K562 (cell line): ENCODE measurements at regions not wholly inside any gene's neighbourhood (a gene's known extent, or its start where the extent isn't known, plus 50 kb on each side); places are given as distances from the start of the nearest gene placed in this dataset.

ENCODE experiments used
- ATAC-seq: fragments of 200-7000 bp; cut with Tn5 transposase; 3 replicates; pipeline ENCODE4 v1.9.1; 2020; ENCODE audit warnings: moderate library complexity
- BruUV-seq: library from RNA; stranded (reverse); fragments of 400-500 nt; replicated peaks from 2 replicates; lab custom pipeline; 2021; lab: Mats Ljungman, UMichigan
- CTCF ChIA-PET: fragments of 300-600 bp; formaldehyde crosslinking; extraction: SDS; loops from one replicate; lab custom pipeline; 2021; ENCODE audit warnings: low intra/inter-chr PET ratio; lab: Yijun Ruan, JAX
- POLR2A ChIA-PET: fragments of 300-600, 350-650 bp; sonication (Branson Sonifier 250); formaldehyde crosslinking; extraction: SDS; loops from one replicate; lab custom pipeline; 2021; ENCODE audit warnings: antibody characterized with exemption, inconsistent platforms; lab: Yijun Ruan, JAX
- DNase-seq, 4 experiments: peaks; one replicate each; pipeline versions ENCODE4 v3.0.0 to v3.0.0-alpha.2; 2011 to 2018; ENCODE audit warnings: low spot score in 3 of 4, mixed read lengths in 3 of 4; ENCODE audit errors: extremely low read depth in 1 of 4
- FAIRE-seq: peaks from 2 replicates; lab custom pipeline; 2011; peaks lifted over from hg19 to GRCh38; lab: Jason Lieb, UNC
- H2AFZ ChIP-seq: 2 replicates; pipeline ENCODE4 v1.6.0; 2011; ENCODE audit warnings: low read depth, low read length, control low read depth, inconsistent platforms
- H3K27ac ChIP-seq: fragments of 200-600 bp; 3 replicates; pipeline ENCODE4 v1.8.0; 2011; ENCODE audit warnings: low read depth, mild to moderate bottlenecking, control low read depth, inconsistent platforms, low read length, moderate library complexity, mixed read lengths; ENCODE audit errors: extremely low read depth
- H3K27me3 ChIP-seq, 2 experiments: fragments of 300-600 bp in 1 of 2; 2 replicates in 1 of 2; 3 replicates in 1 of 2; pipeline versions ENCODE4 v1.6.0 to v1.8.0; 2011; ENCODE audit warnings: inconsistent platforms in 2 of 2, low read length in 2 of 2, mild to moderate bottlenecking in 1 of 2, mixed read lengths in 1 of 2, moderate library complexity in 1 of 2; ENCODE audit not compliant: control insufficient read depth in 2 of 2, insufficient read depth in 2 of 2
- H3K36me3 ChIP-seq: fragments of 300-600 bp; 3 replicates; pipeline ENCODE4 v1.8.0; 2011; ENCODE audit warnings: mild to moderate bottlenecking, low read length, inconsistent platforms; ENCODE audit not compliant: control insufficient read depth, insufficient read depth
- H3K4me1 ChIP-seq, 2 experiments: fragments of 200-600 bp in 1 of 2; replicated peaks in 1 of 2; 2 replicates in 1 of 2; 3 replicates in 1 of 2; pipeline versions ENCODE4 v1.5.1 to v1.8.0; 2011; ENCODE audit warnings: inconsistent platforms in 2 of 2, low read length in 2 of 2, mild to moderate bottlenecking in 1 of 2, mixed read lengths in 1 of 2, moderate library complexity in 1 of 2; ENCODE audit not compliant: control insufficient read depth in 2 of 2, insufficient read depth in 2 of 2
- H3K4me2 ChIP-seq: 2 replicates; pipeline ENCODE4 v1.6.1; 2011; ENCODE audit warnings: low read length, control low read depth, inconsistent platforms, mixed read lengths; ENCODE audit not compliant: insufficient read depth
- H3K4me3 ChIP-seq: fragments of 200-600 bp; sonication (generic), shearing (Covaris generic); 2 replicates; pipeline ENCODE4 v1.5.1; 2016; ENCODE audit warnings: control low read depth, inconsistent platforms
- H3K79me2 ChIP-seq: fragments of 200-600 bp; 3 replicates; pipeline ENCODE4 v1.8.0; 2011; ENCODE audit warnings: low read length, inconsistent platforms; ENCODE audit not compliant: control insufficient read depth, insufficient read depth
- H3K9ac ChIP-seq, 2 experiments: 2 replicates each; pipeline versions ENCODE4 v1.6.0 to v1.6.1; 2011; ENCODE audit warnings: low read depth in 2 of 2, low read length in 2 of 2, control low read depth in 1 of 2, inconsistent platforms in 1 of 2, mild to moderate bottlenecking in 1 of 2, mixed read lengths in 1 of 2; ENCODE audit not compliant: insufficient read depth in 1 of 2
- H3K9me1 ChIP-seq: one replicate; pipeline ENCODE4 v1.6.0; 2011; ENCODE audit warnings: inconsistent platforms, mild to moderate bottlenecking, low read length, moderate library complexity; ENCODE audit not compliant: control insufficient read depth, insufficient read depth
- H3K9me3 ChIP-seq: replicated peaks from 2 replicates; pipeline ENCODE4 v1.5.1; 2011; ENCODE audit warnings: low read depth, low read length, inconsistent platforms; ENCODE audit not compliant: control insufficient read depth, insufficient read depth
- H4K20me1 ChIP-seq: replicated peaks from 2 replicates; pipeline ENCODE4 v1.6.1; 2011; ENCODE audit warnings: low read length, inconsistent platforms, mixed read lengths; ENCODE audit not compliant: control insufficient read depth, insufficient read depth
- E4F1 ChIP-seq: fragments of 250-450 bp; sonication (Bioruptor Pico); IDR thresholded peaks from 2 replicates; pipeline ENCODE4 v1.5.0; 2021; ENCODE audit warnings: mild to moderate bottlenecking, borderline replicate concordance
- EP400 ChIP-seq: fragments of 450-650 bp; IDR thresholded peaks from 2 replicates; pipeline ENCODE4 v1.6.1; 2017; ENCODE audit warnings: antibody characterized with exemption, mild to moderate bottlenecking, moderate library complexity
- NFXL1 ChIP-seq: fragments of 450-650 bp; formaldehyde crosslinking; IDR thresholded peaks from 2 replicates; pipeline ENCODE4 v1.4.0; 2021; ENCODE audit warnings: mild to moderate bottlenecking
- SIRT6 ChIP-seq: IDR thresholded peaks from one replicate; pipeline ENCODE4 v1.6.1; 2012; ENCODE audit warnings: low read depth, mild to moderate bottlenecking, control low read depth, inconsistent platforms, low read length, moderate library complexity
- TSHZ1 ChIP-seq: fragments of 250-450 bp; sonication (Bioruptor Pico); IDR thresholded peaks from 2 replicates; pipeline ENCODE4 v1.4.0; 2020; ENCODE audit warnings: mild to moderate bottlenecking, moderate library complexity
- ZNF277 ChIP-seq: fragments of 250-450 bp; sonication (Bioruptor Pico); IDR thresholded peaks from 2 replicates; pipeline ENCODE4 v1.8.0; 2022; ENCODE audit warnings: inconsistent platforms, mild to moderate bottlenecking, moderate library complexity, borderline replicate concordance
- ZNF444 ChIP-seq: fragments of 250-450 bp; sonication (Bioruptor Pico); IDR thresholded peaks from 2 replicates; pipeline ENCODE4 v1.4.0; 2020; ENCODE audit warnings: mild to moderate bottlenecking, moderate library complexity
- WGBS: fragments of 100-300 bp; shearing (Covaris generic); methylation state at CpG from one replicate; pipeline ENCODE4 v1.1.6; 2016; ENCODE audit warnings: low coverage, mixed read lengths; ENCODE audit not compliant: insufficient coverage; ENCODE audit errors: missing lambda C conversion rate; 5-methylcytosine and 5-hydroxymethylcytosine counted together
- in situ Hi-C: fragments of 300-500 bp; cut with MboI; formaldehyde crosslinking; loops from 4 replicates; pipeline ENCODE4 v1.15.0; 2018; ENCODE audit warnings: inconsistent platforms, mixed read lengths
- intact Hi-C: fragments of 100-400 bp; cut with micrococcal nuclease; formaldehyde crosslinking; loops from 2 replicates; pipeline ENCODE4 v1.14.2; 2022

GRCh38 chr5:167823405-167823804 is 468.0 kb upstream of the WWC1 start:
- ChIA-PET POLR2A (no interaction called here), CTCF (no interaction called here)
- H4K20me1 ChIP-seq = no peaks in the 10 kb centered on the region
- no peaks in the 10 kb centered on the region for H3K79me2 ChIP-seq
- no peak overlapping the region for H3K27ac ChIP-seq
- H3K36me3 ChIP-seq = no peaks in the 10 kb centered on the region
- no peaks in the 10 kb centered on the region for H3K27me3 ChIP-seq
- H2AFZ ChIP-seq = no peak overlapping the region
- BruUV-seq = no TSS peak
- no peak for DNase-seq
- H3K9me3 ChIP-seq = no peaks in the 10 kb centered on the region
- H3K9me1 ChIP-seq = no peaks in the 10 kb centered on the region
- in situ Hi-C loops (no loop called here), intact Hi-C loops (no loop called here)
- ATAC-seq = no peak
- no peak overlapping the region for H3K9ac ChIP-seq
- 0% methylated on average over 2 of the region's 2 CpGs for WGBS
- TF ChIP-seq TSHZ1 (CRISPR knock-in tag) (no peak), SIRT6 (no peak), E4F1 (no peak), NFXL1 (CRISPR knock-in tag) (no peak), ZNF444 (CRISPR knock-in tag) (no peak), EP400 (no peak), ZNF277 (CRISPR knock-in tag) (no peak)
- no peaks in the 10 kb centered on the region for H3K4me1 ChIP-seq
- FAIRE-seq = no peak
- no peak overlapping the region for H3K4me2 ChIP-seq
- no peak overlapping the region for H3K4me3 ChIP-seq
